Activated naive CD4-positive, alpha-beta T cell treated with anti-CD3 and anti-CD28 coated beads, Interleukin-2, amount 10 ng/mL, durations not matched to agents 7 days and 5 days (primary cell): ENCODE measurements at regions not wholly inside any gene's neighbourhood (a gene's known extent, or its start where the extent isn't known, plus 50 kb on each side); places are given as distances from the start of the nearest gene placed in this dataset.
A peak's percentile ranks its signal among the peaks of the same experiment; 100 is the strongest.
"Not testable (repeated sequence)": the region's sequence is repeated elsewhere in the genome, so short reads cannot be mapped to it uniquely, and the experiment has no call there.

ENCODE experiments used
- CTCF ChIA-PET: fragments of 350-600 bp; sonication (Branson Sonifier 250); formaldehyde crosslinking; loops from one replicate; lab custom pipeline; 2021; ENCODE audit warnings: antibody characterized with exemption; lab: Charles Lee
- DNase-seq: peaks from one replicate; pipeline ENCODE4 v3.0.0-alpha.2; 2020
- H3K27ac Mint-ChIP-seq: one replicate; pipeline ENCODE4 v1.8.0; 2021; ENCODE audit warnings: mild to moderate bottlenecking, moderate library complexity, mixed read lengths
- H3K27me3 Mint-ChIP-seq: one replicate; pipeline ENCODE4 v1.8.0; 2021; ENCODE audit warnings: mild to moderate bottlenecking, mixed read lengths
- H3K36me3 Mint-ChIP-seq: one replicate; pipeline ENCODE4 v1.8.0; 2021; ENCODE audit warnings: mixed read lengths
- H3K4me1 Mint-ChIP-seq: one replicate; pipeline ENCODE4 v1.8.0; 2021; ENCODE audit warnings: mixed read lengths
- H3K4me3 Mint-ChIP-seq: one replicate; pipeline ENCODE4 v1.8.0; 2021; ENCODE audit warnings: mild to moderate bottlenecking, moderate library complexity, mixed read lengths
- H3K9me3 Mint-ChIP-seq: one replicate; pipeline ENCODE4 v1.8.0; 2021; ENCODE audit warnings: mixed read lengths

DNA sequence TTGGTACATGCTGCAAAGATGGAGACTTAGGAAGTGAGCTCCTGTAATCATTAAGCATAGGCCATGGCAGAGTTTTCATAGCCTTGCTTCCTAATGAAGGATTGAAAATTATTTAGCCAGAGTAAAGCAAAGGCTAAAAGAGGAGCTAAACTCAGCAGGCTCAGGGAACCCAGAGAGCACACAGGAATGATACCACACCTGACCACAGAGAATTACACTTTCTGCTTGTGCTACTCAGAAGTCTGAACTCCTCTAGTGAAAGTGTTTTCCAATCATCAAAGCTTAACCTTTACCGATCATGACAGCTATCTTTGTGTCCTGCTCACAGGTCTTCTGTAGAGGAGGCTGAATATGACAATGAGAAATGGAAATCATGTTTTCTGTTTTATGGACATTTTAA lies 347.7 kb downstream of the OTUD1 start:
- DNase-seq = no peak
- Mint-ChIP-seq H3K27me3 (no peaks in the 10 kb centered on the region), H3K4me3 (no peak overlapping the region), H3K9me3 (no peaks in the 10 kb centered on the region), H3K36me3 (no peaks in the 10 kb centered on the region), H3K4me1 (no peaks in the 10 kb centered on the region), H3K27ac (no peak overlapping the region)
- CTCF ChIA-PET = interaction anchor here (0.7 kb wide), 1 partner anchor 600 kb away, joined by 5 read pairs; no protein-coding TSS in a partner anchor

DNA sequence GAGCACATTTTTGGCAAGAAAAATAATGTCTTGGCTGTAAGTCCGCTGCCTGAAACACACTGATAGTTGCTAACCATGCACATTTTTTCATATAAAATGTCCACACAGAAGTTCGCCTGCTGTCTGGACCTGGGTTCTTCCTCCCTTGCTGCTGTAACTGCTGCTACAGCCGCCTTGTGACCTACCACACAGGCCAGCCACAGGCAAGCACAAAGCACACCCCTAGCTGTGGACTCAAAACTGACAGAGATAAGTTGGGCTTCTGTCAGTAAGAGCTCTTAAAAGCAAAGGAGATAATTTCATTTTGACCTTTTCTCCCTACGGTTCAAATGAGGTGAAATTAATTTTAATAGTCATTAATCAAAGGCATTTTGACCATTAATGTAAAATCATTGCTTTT lies 354.7 kb downstream of the OTUD1 start:
- H3K9me3 Mint-ChIP-seq = peaks cover 6% of the 10 kb centered on the region
- no peaks in the 10 kb centered on the region for H3K27me3 Mint-ChIP-seq
- CTCF ChIA-PET = no interaction called here
- DNase-seq = no peak
- H3K4me1 Mint-ChIP-seq = peaks cover 4% of the 10 kb centered on the region
- H3K4me3 Mint-ChIP-seq = no peak overlapping the region
- H3K27ac Mint-ChIP-seq = no peak overlapping the region
- H3K36me3 Mint-ChIP-seq = no peaks in the 10 kb centered on the region

DNA sequence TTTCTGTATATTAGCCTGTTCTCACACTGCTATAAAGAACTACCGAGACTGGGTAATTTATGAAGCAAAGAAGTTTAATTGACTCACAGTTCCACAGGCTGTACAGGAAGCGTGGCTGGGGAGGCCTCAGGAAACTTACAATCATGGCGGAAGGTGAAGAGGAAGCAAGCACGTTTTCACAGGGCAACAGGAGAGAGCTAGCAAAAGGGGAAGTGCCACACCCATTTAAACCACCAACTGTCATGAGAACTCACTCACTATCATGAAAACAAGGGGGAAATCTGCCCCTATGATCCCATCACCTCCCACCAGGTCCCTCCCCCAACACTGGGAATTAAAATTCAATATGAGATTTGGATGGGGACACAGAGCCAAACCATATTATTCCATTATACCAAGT lies 358.6 kb downstream of the OTUD1 start:
- DNase-seq, H3K4me3 Mint-ChIP-seq, H3K36me3 Mint-ChIP-seq, CTCF ChIA-PET, H3K27ac Mint-ChIP-seq, H3K9me3 Mint-ChIP-seq, H3K27me3 Mint-ChIP-seq, H3K4me1 Mint-ChIP-seq: not testable (repeated sequence)

DNA sequence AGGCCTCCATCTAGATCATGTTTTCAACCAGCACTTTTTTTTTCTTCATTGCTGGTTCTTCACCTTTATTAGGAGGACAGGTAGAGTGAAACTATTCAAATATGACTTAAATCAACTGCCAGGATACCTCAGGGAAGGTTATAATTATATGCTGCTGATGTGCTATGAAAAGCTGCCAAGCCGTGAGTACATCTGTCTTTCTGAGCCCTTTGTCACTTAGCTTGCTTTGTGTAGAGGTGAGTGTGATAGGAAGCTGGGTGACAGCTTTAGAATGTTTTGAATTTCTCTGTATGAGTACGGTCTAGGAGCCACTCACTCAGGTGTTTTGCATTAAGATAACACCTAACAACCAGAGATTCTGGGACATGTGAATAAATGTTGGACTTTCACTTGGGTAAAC lies 365.2 kb downstream of the OTUD1 start:
- CTCF ChIA-PET = no interaction called here
- no peaks in the 10 kb centered on the region for H3K36me3 Mint-ChIP-seq
- no peak overlapping the region for H3K27ac Mint-ChIP-seq
- no peak for DNase-seq
- no peak overlapping the region for H3K4me3 Mint-ChIP-seq
- no peaks in the 10 kb centered on the region for H3K9me3 Mint-ChIP-seq
- no peaks in the 10 kb centered on the region for H3K27me3 Mint-ChIP-seq
- no peaks in the 10 kb centered on the region for H3K4me1 Mint-ChIP-seq

DNA sequence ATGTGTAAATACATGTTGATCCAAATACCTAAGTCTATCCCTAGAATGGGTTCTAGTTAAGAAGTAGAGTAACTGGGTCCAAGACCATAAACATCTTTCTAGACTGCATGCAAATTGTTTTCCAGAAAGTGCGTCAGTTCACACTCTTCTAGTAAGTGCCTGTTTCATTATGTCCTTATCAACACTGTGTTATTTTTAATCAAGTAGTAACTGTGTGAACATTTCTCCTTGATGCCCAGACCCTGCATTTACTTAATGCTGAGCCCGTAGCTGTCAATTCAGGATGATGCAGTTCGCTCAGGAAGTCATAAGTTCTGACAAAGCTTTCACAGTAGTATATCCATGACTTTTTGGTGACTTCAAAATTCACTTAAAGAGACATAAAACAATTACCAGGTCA lies 374.8 kb downstream of the OTUD1 start:
- DNase-seq = no peak
- Mint-ChIP-seq H3K4me3 (no peak overlapping the region), H3K27me3 (no peaks in the 10 kb centered on the region), H3K27ac (no peak overlapping the region), H3K4me1 (no peaks in the 10 kb centered on the region), H3K9me3 (no peaks in the 10 kb centered on the region), H3K36me3 (no peaks in the 10 kb centered on the region)
- CTCF ChIA-PET = no interaction called here

DNA sequence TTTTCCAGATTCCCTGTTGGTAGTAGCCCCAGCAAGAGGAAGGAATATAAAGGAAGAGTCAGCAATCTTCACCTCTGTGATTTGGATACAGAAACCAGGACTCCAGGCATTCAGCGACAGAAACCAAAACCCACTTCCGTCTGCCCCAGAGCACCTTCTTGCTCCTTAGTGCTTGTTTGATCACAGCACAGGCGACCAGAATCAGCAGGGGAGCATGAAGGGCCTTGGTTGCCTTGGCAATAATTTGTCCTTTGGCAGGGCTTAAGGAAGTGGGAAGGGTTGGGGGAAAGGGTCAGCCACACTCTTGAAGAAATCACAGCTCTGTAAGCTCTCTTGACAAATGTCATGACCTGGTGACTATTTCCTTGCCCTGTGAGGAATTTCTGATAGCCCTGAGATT lies 379.6 kb downstream of the OTUD1 start:
- no peak for DNase-seq
- no peak overlapping the region for H3K4me3 Mint-ChIP-seq
- H3K27ac Mint-ChIP-seq = no peak overlapping the region
- no peaks in the 10 kb centered on the region for H3K27me3 Mint-ChIP-seq
- H3K36me3 Mint-ChIP-seq = no peaks in the 10 kb centered on the region
- no peaks in the 10 kb centered on the region for H3K4me1 Mint-ChIP-seq
- CTCF ChIA-PET = no interaction called here
- H3K9me3 Mint-ChIP-seq = no peaks in the 10 kb centered on the region

DNA sequence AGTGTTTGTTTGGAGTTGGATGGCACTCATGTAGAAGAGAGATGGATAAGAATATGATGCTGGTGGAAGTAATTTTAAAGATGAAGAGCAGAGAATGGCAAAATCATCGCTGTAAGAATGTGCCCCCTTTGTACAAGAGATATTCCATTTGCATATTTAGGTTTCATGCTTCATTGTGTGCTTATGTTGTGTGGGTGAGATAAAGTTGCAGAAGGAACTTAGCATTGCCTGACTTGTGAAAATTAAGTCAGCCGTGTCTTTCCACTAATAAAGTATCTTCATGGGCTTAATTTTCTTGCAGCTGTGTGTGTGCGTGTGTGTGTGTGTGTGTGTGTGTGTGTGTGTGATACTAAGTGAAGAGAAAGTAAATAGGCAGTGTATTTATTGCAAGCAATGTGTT lies 381.9 kb downstream of the OTUD1 start:
- Mint-ChIP-seq H3K9me3 (no peaks in the 10 kb centered on the region), H3K4me1 (no peaks in the 10 kb centered on the region), H3K4me3 (no peak overlapping the region), H3K27me3 (no peaks in the 10 kb centered on the region), H3K27ac (no peak overlapping the region), H3K36me3 (no peaks in the 10 kb centered on the region)
- no peak for DNase-seq
- CTCF ChIA-PET = no interaction called here

DNA sequence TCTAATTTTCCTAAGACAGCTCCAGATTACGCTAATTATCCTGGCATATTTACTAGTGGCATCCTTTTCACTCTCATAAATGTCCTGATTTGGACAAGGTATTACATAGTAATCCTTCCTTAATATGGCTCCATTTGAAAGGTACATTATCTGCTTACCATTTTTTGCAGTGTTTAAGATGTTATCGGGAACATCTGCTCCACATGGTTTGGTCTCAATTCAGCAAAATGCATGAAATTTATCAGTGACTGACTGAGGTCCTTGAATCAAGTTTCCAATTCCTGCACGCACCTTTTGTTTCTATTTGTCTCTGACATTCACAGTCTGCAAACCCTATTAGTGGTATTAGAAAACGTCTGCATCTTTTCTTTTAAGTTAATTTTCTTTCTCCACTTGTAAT lies 384.1 kb upstream of the KIAA1217 start:
- no peaks in the 10 kb centered on the region for H3K9me3 Mint-ChIP-seq
- no peaks in the 10 kb centered on the region for H3K36me3 Mint-ChIP-seq
- H3K27me3 Mint-ChIP-seq = no peaks in the 10 kb centered on the region
- H3K4me1 Mint-ChIP-seq = no peaks in the 10 kb centered on the region
- CTCF ChIA-PET = no interaction called here
- no peak for DNase-seq
- H3K4me3 Mint-ChIP-seq = no peak overlapping the region
- no peak overlapping the region for H3K27ac Mint-ChIP-seq

DNA sequence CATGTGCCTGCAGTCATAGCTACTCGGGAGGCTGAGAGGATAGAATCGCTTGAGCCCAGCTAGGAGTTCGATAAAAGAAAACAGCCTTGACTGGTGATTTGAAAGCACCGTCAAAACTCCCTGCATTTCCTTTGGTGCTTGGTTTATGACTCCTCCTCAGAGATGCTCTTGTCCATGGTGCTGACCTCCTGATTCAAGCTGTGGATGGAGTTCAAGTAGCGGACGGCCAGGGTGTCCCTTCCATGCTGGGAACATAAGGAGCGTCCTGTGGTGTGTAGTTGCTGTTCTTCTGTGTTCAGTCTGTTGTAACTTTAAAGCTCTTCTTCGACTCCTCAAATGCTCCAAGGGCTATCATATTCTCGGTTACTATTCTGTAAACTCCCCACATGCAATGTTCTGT lies 382.5 kb upstream of the KIAA1217 start:
- Mint-ChIP-seq H3K9me3 (no peaks in the 10 kb centered on the region), H3K27me3 (no peaks in the 10 kb centered on the region), H3K4me1 (no peaks in the 10 kb centered on the region), H3K36me3 (no peaks in the 10 kb centered on the region), H3K4me3 (no peak overlapping the region), H3K27ac (no peak overlapping the region)
- peak; percentile 22 for DNase-seq
- CTCF ChIA-PET = no interaction called here

DNA sequence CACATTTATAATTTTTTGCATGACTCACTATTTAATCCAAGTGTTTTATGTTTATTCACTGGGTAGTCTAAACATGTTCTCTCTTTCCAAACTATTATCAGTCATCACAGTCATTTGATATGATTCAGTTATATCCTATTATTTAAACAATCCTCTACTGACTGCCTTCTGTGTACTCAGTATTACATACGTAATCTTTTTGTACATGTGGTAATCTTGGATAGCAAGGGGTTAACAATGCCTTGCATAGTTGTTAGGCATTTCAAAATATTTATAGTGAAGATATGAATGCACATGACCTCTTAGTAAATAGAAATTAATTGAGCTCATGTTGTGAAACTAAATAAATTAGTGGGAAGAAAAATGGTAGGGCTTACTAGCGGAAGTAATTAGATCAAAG lies 379.4 kb upstream of the KIAA1217 start:
- CTCF ChIA-PET = no interaction called here
- H3K27me3 Mint-ChIP-seq = no peaks in the 10 kb centered on the region
- H3K36me3 Mint-ChIP-seq = no peaks in the 10 kb centered on the region
- DNase-seq = no peak
- no peaks in the 10 kb centered on the region for H3K4me1 Mint-ChIP-seq
- H3K9me3 Mint-ChIP-seq = no peaks in the 10 kb centered on the region
- H3K4me3 Mint-ChIP-seq = no peak overlapping the region
- H3K27ac Mint-ChIP-seq = no peak overlapping the region

DNA sequence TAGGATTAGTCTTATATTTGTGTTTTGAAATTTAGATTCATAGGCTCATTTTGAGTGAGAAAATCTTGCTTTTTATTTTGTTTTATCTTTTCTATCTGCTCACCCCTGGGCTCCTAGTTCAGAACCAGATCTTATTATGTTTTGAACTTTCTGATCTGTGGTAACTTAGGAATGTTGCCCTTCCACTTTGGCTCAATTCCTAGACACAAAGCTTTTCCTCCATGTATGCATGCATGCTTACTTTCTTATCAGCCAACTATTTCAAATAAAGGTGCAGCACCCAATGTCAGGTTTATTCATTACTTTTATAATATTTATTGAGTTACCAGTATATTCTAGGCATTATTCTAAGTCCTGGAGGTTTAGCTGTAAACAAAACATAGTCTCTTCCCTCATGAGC lies 374.8 kb upstream of the KIAA1217 start:
- H3K27me3 Mint-ChIP-seq = no peaks in the 10 kb centered on the region
- CTCF ChIA-PET = no interaction called here
- no peaks in the 10 kb centered on the region for H3K4me1 Mint-ChIP-seq
- H3K27ac Mint-ChIP-seq = no peak overlapping the region
- DNase-seq = no peak
- no peak overlapping the region for H3K4me3 Mint-ChIP-seq
- H3K9me3 Mint-ChIP-seq = no peaks in the 10 kb centered on the region
- no peaks in the 10 kb centered on the region for H3K36me3 Mint-ChIP-seq

DNA sequence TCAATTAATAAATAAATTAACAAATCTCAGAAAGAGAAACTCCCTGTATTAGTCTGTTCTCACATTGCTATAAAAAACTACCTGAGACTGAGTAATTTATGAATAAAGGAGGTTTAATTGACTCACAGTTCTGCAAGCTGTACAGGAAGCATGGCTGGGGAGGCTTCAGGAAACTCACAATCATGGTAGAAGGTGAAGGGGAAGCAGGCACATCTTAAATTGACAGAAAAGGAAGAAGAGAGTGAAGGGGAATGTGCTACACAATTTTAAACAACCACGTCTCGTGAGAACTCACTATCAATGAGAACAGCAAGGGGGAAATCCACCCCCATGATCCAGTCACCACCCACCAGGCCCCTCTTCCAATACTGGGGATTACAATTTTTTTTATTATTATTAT lies 358.3 kb upstream of the KIAA1217 start:
- H3K36me3 Mint-ChIP-seq = no peaks in the 10 kb centered on the region
- no peak for DNase-seq
- no peaks in the 10 kb centered on the region for H3K4me1 Mint-ChIP-seq
- no peaks in the 10 kb centered on the region for H3K27me3 Mint-ChIP-seq
- no peak overlapping the region for H3K4me3 Mint-ChIP-seq
- peaks cover 15% of the 10 kb centered on the region for H3K9me3 Mint-ChIP-seq
- H3K27ac Mint-ChIP-seq = no peak overlapping the region
- CTCF ChIA-PET = no interaction called here

DNA sequence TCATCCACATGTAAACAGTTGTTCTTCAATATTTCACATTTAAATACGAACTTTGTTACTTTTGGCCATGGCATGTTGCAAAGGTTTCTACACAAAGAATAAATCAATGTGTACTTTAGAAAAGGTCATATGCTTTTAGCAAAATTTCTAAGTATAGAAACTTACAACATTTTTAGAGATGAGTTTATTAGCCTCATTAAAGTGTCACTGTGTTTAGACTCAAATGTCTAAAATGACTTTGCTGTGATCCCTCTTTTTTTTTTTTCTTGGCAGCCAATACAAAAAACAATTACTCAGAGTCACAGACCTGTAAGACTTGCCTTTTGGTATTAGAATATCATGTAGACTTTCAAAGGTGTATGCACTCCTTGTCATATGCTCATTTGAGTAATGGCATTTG lies 349.3 kb upstream of the KIAA1217 start:
- no peaks in the 10 kb centered on the region for H3K27me3 Mint-ChIP-seq
- CTCF ChIA-PET = no interaction called here
- no peak for DNase-seq
- no peak overlapping the region for H3K27ac Mint-ChIP-seq
- H3K36me3 Mint-ChIP-seq = no peaks in the 10 kb centered on the region
- H3K4me3 Mint-ChIP-seq = no peak overlapping the region
- no peaks in the 10 kb centered on the region for H3K4me1 Mint-ChIP-seq
- H3K9me3 Mint-ChIP-seq = peaks cover 4% of the 10 kb centered on the region

DNA sequence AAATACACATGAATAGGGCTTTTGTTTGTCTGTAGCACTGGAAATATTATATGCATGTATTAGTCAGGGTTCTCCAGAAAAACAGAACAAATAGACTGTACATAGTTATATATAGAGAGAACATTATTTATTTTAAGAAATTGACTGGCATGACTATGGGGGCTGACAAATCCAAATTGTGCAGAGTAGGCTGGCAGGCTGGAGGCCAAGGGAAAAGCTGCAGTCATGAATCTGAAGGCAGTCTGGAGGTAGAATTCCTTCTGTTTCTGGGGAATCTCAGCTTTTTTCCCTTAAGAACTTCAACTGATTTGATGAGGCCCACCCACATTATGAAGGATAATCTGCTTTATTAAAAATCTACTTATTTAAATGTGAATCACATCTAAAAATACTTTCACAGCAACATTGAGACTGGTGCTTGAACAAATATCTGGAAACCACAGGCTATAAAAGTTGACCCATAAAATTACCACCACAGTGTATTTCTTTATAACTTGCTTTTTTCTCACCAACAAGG lies 344.2 kb upstream of the KIAA1217 start:
- CTCF ChIA-PET = no interaction called here
- Mint-ChIP-seq H3K4me1 (no peaks in the 10 kb centered on the region), H3K4me3 (no peak overlapping the region), H3K36me3 (no peaks in the 10 kb centered on the region), H3K9me3 (no peaks in the 10 kb centered on the region), H3K27me3 (no peaks in the 10 kb centered on the region), H3K27ac (no peak overlapping the region)
- DNase-seq = no peak

DNA sequence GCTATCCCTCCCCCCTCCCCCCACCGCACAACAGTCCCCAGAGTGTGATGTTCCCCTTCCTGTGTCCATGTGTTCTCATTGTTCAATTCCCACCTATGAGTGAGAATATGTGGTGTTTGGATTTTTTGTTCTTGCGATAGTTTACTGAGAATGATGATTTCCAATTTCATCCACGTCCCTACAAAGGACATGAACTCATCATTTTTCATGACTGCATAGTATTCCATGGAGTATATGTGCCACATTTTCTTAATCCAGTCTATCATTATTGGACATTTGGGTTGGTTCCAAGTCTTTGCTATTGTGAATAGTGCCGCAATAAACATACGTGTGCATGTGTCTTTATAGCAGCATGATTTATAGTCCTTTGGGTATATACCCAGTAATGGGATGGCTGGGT lies 342.0 kb upstream of the KIAA1217 start:
- H3K27ac Mint-ChIP-seq, H3K27me3 Mint-ChIP-seq, H3K4me3 Mint-ChIP-seq: not testable (repeated sequence)

DNA sequence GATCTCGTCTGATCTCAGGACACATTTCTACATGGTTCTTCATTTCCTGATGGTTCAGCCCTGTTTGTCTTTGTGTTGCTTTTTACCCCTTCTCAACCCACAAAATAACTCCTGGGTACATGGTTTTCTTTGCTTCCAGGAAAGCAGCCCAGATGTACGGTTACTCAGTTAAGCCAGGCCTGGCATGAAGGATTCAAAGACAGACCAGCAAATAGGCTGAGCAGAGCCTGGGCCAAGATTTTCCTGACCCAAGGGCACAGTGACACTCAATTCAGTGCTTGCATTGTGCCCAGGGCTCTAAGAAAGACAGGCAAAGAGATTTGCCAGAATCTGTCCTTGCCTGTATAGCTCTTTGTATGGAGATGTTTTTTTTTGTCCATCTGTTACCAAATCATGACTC lies 340.8 kb upstream of the KIAA1217 start:
- no peaks in the 10 kb centered on the region for H3K4me1 Mint-ChIP-seq
- CTCF ChIA-PET = no interaction called here
- DNase-seq = no peak
- no peak overlapping the region for H3K4me3 Mint-ChIP-seq
- no peak overlapping the region for H3K27ac Mint-ChIP-seq
- no peaks in the 10 kb centered on the region for H3K27me3 Mint-ChIP-seq
- H3K9me3 Mint-ChIP-seq = no peaks in the 10 kb centered on the region
- H3K36me3 Mint-ChIP-seq = no peaks in the 10 kb centered on the region

More for the DNA sequence above, 342.0 kb upstream of the KIAA1217 start:
- H3K4me1 Mint-ChIP-seq, H3K9me3 Mint-ChIP-seq, CTCF ChIA-PET, DNase-seq, H3K36me3 Mint-ChIP-seq: not testable (repeated sequence)
